Loucy (cell line): ENCODE measurements at regions not wholly inside any gene's neighbourhood (a gene's known extent, or its start where the extent isn't known, plus 50 kb on each side); places are given as distances from the start of the nearest gene placed in this dataset.
A peak's percentile ranks its signal among the peaks of the same experiment; 100 is the strongest.

Experiments used
- H2AFZ ChIP-seq: fragments of 200-600 bp; sonication (generic); 2 replicates; pipeline ENCODE4 v1.6.0; 2016; ENCODE audit warnings: antibody characterized with exemption, mild to moderate bottlenecking, low read length, moderate library complexity
- H3F3A ChIP-seq: fragments of 200-600 bp; 2 replicates; pipeline ENCODE4 v1.6.0; 2016; ENCODE audit warnings: antibody characterized with exemption, low read depth, mild to moderate bottlenecking
- H3K27me3 ChIP-seq: fragments of 200-600 bp; sonication (generic); 2 replicates; pipeline ENCODE4 v1.6.1; 2014; ENCODE audit warnings: low read length, mild to moderate bottlenecking; ENCODE audit not compliant: insufficient read depth, poor library complexity, severe bottlenecking
- H3K36me3 ChIP-seq: fragments of 200-600 bp; sonication (generic); 2 replicates; pipeline ENCODE4 v1.6.1; 2016; ENCODE audit warnings: low read length; ENCODE audit not compliant: insufficient read depth
- H3K4me1 ChIP-seq: fragments of 200-600 bp; sonication (generic); 2 replicates; pipeline ENCODE4 v1.5.1; 2014; ENCODE audit warnings: low read length, mild to moderate bottlenecking; ENCODE audit not compliant: insufficient read depth, poor library complexity, severe bottlenecking
- H3K4me2 ChIP-seq: fragments of 200-600 bp; sonication (generic); 2 replicates; pipeline ENCODE4 v1.6.0; 2014; ENCODE audit warnings: antibody characterized with exemption, low read length, low read depth, mild to moderate bottlenecking; ENCODE audit not compliant: poor library complexity, severe bottlenecking
- H3K4me3 ChIP-seq: fragments of 200-600 bp; sonication (generic); 2 replicates; pipeline ENCODE4 v1.5.1; 2014; ENCODE audit warnings: low read length, mild to moderate bottlenecking, mixed read lengths; ENCODE audit not compliant: poor library complexity, severe bottlenecking
- H3K79me2 ChIP-seq: fragments of 200-600 bp; sonication (generic); 2 replicates; pipeline ENCODE4 v1.6.1; 2014; ENCODE audit warnings: low read length; ENCODE audit not compliant: insufficient read depth
- H3K9ac ChIP-seq: fragments of 200-600 bp; sonication (generic); 2 replicates; pipeline ENCODE4 v1.6.0; 2014; ENCODE audit warnings: mild to moderate bottlenecking, low read depth, low read length, moderate library complexity; ENCODE audit not compliant: poor library complexity, severe bottlenecking
- H3K9me2 ChIP-seq: fragments of 200-600 bp; sonication (generic); replicated peaks from 2 replicates; pipeline ENCODE4 v1.6.1; 2016; ENCODE audit warnings: low read depth, low read length, mixed read lengths
- H3K9me3 ChIP-seq: fragments of 200-600 bp; sonication (generic); 2 replicates; pipeline ENCODE4 v1.6.1; 2014; ENCODE audit warnings: mild to moderate bottlenecking, antibody characterized with exemption, low read length, low read depth; ENCODE audit not compliant: insufficient read depth
- H4K20me1 ChIP-seq: fragments of 200-600 bp; sonication (generic); 2 replicates; pipeline ENCODE4 v1.6.0; 2014; ENCODE audit warnings: antibody characterized with exemption, low read length, mild to moderate bottlenecking; ENCODE audit not compliant: insufficient read depth, poor library complexity, severe bottlenecking
- CTCF ChIP-seq: fragments of 200-600 bp; sonication (generic); conservative IDR thresholded peaks from 2 replicates; pipeline ENCODE4 v1.5.1; 2014; ENCODE audit warnings: mild to moderate bottlenecking, antibody characterized with exemption, low read length
- EZH2phosphoT487 ChIP-seq: fragments of 200-600 bp; IDR thresholded peaks from 2 replicates; pipeline ENCODE4 v1.6.1; 2018; ENCODE audit warnings: antibody characterized with exemption, mild to moderate bottlenecking, moderate library complexity, borderline replicate concordance

- Histone ChIP-seq H3K9me2 (no peaks in the 10 kb centered on the region), H3K27me3 (no peaks in the 10 kb centered on the region), H3K4me3 (no peak overlapping the region), H3K9me3 (no peaks in the 10 kb centered on the region), H3F3A (no peaks in the 10 kb centered on the region), H3K79me2 (no peaks in the 10 kb centered on the region), H3K9ac (no peak overlapping the region), H4K20me1 (no peaks in the 10 kb centered on the region), H2AFZ (peak overlapping the region; percentile 50), H3K36me3 (no peaks in the 10 kb centered on the region), H3K4me1 (no peaks in the 10 kb centered on the region), H3K4me2 (no peak overlapping the region)
- no peak for TF ChIP-seq EZH2phosphoT487
- TF ChIP-seq CTCF: no peak
Measured at GRCh38 chr6:147016440-147016839, 187.8 kb upstream of the STXBP5 start.

- no peaks in the 10 kb centered on the region for H3K4me1 ChIP-seq
- H3K9me3 ChIP-seq: no peaks in the 10 kb centered on the region
- no peaks in the 10 kb centered on the region for H3K9me2 ChIP-seq
- H3K27me3 ChIP-seq: no peaks in the 10 kb centered on the region
- H3K36me3 ChIP-seq: no peaks in the 10 kb centered on the region
- no peaks in the 10 kb centered on the region for H3K79me2 ChIP-seq
- H3F3A ChIP-seq: no peaks in the 10 kb centered on the region
- TF ChIP-seq EZH2phosphoT487 (no peak), CTCF (0 out of 2 replicates have a peak, but pooled peaks have one; percentile 14)
- H2AFZ ChIP-seq: no peak overlapping the region
- H4K20me1 ChIP-seq: no peaks in the 10 kb centered on the region
- no peak overlapping the region for H3K9ac ChIP-seq
- H3K4me3 ChIP-seq: no peak overlapping the region
- H3K4me2 ChIP-seq: no peak overlapping the region
Measured at GRCh38 chr6:147017153-147017552, 187.1 kb upstream of the STXBP5 start.

- H3K4me3 ChIP-seq: no peak overlapping the region
- H3K9ac ChIP-seq: no peak overlapping the region
- no peaks in the 10 kb centered on the region for H3K4me1 ChIP-seq
- no peaks in the 10 kb centered on the region for H3K9me2 ChIP-seq
- TF ChIP-seq EZH2phosphoT487 (no peak), CTCF (no peak)
- H3K4me2 ChIP-seq: no peak overlapping the region
- no peak overlapping the region for H2AFZ ChIP-seq
- no peaks in the 10 kb centered on the region for H3K79me2 ChIP-seq
- H3K9me3 ChIP-seq: no peaks in the 10 kb centered on the region
- H3K36me3 ChIP-seq: no peaks in the 10 kb centered on the region
- H3K27me3 ChIP-seq: no peaks in the 10 kb centered on the region
- H4K20me1 ChIP-seq: no peaks in the 10 kb centered on the region
- no peaks in the 10 kb centered on the region for H3F3A ChIP-seq
Measured at GRCh38 chr6:147019001-147019400, 185.2 kb upstream of the STXBP5 start.
